NCI-H774 (cell line): ENCODE measurements at regions not wholly inside any gene's neighbourhood (a gene's known extent, or its start where the extent isn't known, plus 50 kb on each side); places are given as distances from the start of the nearest gene placed in this dataset.
A peak's percentile ranks its signal among the peaks of the same experiment; 100 is the strongest.

Experiments used
- DNase-seq: peaks from one replicate; lab custom pipeline; 2025; lab: John Stamatoyannopoulos, UW

GRCh38 chr19:29096896-29097295 is 116.1 kb downstream of the UQCRFS1 start:
- no peak for DNase-seq

- DNase-seq, result no peak
These were observed 119.4 kb downstream of the UQCRFS1 start for GRCh38 chr19:29093553-29093908.

- no peak for DNase-seq
These were observed 120.0 kb downstream of the UQCRFS1 start for GRCh38 chr19:29092712-29093552.

DNA sequence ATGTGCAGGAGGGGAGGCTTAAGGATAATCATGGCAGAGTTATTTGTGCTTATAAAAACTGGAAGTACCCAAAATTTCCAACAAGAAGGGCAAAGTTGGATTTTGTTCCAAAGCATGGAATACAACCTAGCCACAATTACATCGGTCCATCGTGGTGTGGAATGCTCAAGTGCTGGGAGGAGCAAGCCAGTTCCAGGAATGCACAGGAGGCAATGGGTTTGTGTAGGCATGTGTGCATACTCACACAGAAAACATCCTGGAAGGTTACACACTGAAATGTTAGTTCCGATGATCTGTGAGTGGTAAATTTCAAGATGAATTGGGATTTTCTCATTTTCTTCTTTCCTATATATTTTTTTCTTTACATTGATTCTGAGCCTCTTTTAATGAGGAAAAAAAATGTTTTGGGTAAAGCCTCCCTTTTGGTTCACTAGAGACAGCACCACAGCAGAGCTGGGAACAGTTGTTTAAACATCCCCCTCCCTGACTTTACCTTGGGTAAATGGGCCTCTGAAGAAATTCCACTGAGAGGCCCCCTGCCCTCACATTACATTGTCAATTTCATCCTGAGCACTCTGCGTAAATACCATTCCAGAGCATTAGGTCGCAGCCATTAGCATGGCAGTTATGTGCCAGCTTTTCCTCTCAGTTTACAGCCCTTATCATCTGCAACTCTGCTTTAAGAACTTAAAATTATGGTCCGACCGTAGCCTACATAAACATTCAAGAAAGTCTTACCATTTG is 122.0 kb downstream of the UQCRFS1 start:
- no peak for DNase-seq

- no peak for DNase-seq
These were observed 123.6 kb downstream of the UQCRFS1 start for GRCh38 chr19:29089315-29089870.

GRCh38 chr19:29088761-29089160 is 124.2 kb downstream of the UQCRFS1 start:
- DNase-seq, result no peak

DNA sequence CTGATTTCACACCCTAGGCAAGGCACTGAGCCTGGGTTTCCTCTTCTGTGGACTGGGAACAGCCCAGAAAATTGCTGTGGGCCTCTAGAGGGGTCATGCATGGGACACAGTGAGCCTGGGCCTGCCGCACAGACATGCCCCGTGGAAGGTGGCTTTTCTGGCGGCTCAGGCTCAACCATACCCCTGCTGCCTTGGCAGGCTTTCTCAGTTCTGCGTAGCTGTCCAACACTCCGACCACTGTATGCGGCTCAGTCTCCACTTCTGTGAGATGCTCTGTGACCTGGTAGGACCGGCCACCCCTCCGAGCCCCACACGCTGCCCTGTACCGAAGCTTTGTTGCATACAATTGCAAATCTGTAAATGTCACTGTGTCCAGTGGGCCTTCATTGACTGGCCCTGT is 126.3 kb downstream of the UQCRFS1 start:
- no peak for DNase-seq

GRCh38 chr19:29086182-29086581 is 126.8 kb downstream of the UQCRFS1 start:
- peak; percentile 40 for DNase-seq

GRCh38 chr19:29085630-29086029 is 127.3 kb downstream of the UQCRFS1 start:
- DNase-seq, result no peak

DNA sequence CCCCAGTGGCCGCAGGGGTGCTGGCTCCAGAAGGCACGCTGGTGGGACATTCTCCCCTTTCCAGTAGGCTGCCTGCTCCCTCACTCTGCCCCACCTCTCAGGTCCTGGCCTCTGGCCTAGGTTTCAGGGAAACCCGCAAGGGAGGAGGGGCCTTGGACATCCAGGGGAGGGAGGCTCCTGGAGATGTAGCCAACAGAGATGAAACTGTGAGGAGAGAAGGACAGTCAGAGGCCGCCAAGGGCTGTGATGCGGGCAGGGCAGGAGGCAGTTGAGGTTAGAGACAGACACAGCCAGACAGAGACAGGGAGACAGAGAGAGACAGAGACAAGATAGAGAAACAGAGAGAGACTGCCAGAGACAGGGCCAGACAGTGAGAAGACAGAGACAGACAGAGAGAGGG is 127.7 kb downstream of the UQCRFS1 start:
- DNase-seq, result no peak

DNA sequence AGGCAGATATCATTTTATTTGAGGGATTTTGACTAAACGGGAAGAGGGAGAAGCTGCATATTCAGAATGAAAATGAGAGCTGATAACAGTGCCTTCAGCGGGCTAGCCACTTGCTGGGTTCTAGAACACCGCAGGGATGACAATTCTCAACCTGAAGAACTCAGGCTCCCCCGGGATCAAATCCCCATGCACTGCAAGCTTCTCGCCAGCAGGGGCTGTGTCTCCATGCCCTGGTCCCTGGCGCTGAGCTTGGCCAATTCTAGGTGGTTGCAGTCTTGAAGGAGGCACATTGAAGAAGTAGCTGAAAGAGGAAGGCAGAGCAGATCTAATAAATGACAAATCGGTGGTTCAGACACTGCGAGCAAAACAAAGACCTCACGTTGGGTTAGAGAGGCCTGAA is 128.7 kb downstream of the UQCRFS1 start:
- DNase-seq, result no peak

GRCh38 chr19:29083863-29084262 is 129.1 kb downstream of the UQCRFS1 start:
- no peak for DNase-seq

- DNase-seq, result no peak
These were observed 133.5 kb downstream of the UQCRFS1 start for GRCh38 chr19:29079356-29080032.

DNA sequence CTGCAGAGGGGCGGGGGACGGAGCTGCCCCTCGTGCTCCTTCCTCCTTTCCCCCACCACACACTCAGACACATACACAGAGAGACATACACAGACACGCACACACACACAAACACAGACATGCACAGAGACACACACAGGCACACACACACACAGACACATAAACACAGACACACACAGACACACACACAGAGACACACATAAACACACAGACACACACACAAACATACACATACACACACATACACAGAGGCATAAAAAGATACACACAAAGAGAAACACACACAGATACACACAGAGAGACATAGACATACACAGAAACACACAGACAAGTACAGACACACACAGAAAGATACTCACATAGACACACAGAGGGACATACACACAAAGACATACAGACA is 136.0 kb downstream of the UQCRFS1 start:
- DNase-seq, result no peak

GRCh38 chr19:29076161-29076560 is 136.8 kb downstream of the UQCRFS1 start:
- DNase-seq, result no peak

GRCh38 chr19:29075149-29075548 is 137.8 kb downstream of the UQCRFS1 start:
- no peak for DNase-seq

GRCh38 chr19:29074579-29074978 is 138.4 kb downstream of the UQCRFS1 start:
- no peak for DNase-seq

GRCh38 chr19:29067831-29068230 is 145.1 kb downstream of the UQCRFS1 start:
- no peak for DNase-seq

GRCh38 chr19:29062475-29063435 is 150.2 kb downstream of the UQCRFS1 start:
- DNase-seq, result no peak

DNA sequence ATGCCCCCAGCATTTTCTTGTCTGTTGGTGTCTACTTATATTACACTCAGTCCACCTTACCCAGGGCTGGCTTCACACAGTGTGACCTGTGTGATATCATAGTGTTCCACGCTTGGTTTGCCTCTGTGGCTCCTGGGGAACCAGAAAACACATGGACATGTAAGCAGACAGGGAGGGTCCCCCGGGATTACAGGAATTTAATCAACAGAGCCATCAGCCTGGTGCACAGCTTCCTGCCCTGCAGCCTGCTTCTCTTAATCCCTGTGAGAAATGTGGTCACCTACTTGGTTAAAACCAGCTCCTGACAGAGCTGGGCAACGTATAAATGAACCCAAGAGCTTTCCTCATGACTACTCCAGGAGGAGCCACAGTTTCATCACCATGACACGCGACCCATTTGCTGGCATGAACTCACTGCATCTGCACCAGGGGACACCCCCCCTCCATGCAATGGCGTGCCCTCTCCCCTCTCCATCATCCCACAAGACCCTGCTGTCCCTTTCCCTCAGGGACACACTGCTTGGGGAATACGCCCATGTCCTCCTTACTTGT is 152.1 kb downstream of the UQCRFS1 start:
- no peak for DNase-seq

- DNase-seq, result no peak
These were observed 156.4 kb downstream of the UQCRFS1 start for GRCh38 chr19:29056535-29056934.
